ENCODE measurements at regions not wholly inside any gene's neighbourhood (a gene's known extent, or its start where the extent isn't known, plus 50 kb on each side); places are given as distances from the start of the nearest gene placed in this dataset.
"Not testable (repeated sequence)": the region's sequence is repeated elsewhere in the genome, so short reads cannot be mapped to it uniquely, and the experiment has no call there.

- DNase-seq: peak; percentile 11
These were observed 103.3 kb downstream of the TMEM144 start for GRCh38 chr4:158313566-158313965.

- DNase-seq: peak; percentile 96
These were observed 104.6 kb downstream of the TMEM144 start for GRCh38 chr4:158314756-158315487.

- peak; percentile 81 for DNase-seq
These were observed 105.4 kb downstream of the TMEM144 start for GRCh38 chr4:158315706-158316105.

GRCh38 chr4:158316264-158316663, 106.0 kb downstream of the TMEM144 start:
- peak; percentile 25 for DNase-seq

DNA sequence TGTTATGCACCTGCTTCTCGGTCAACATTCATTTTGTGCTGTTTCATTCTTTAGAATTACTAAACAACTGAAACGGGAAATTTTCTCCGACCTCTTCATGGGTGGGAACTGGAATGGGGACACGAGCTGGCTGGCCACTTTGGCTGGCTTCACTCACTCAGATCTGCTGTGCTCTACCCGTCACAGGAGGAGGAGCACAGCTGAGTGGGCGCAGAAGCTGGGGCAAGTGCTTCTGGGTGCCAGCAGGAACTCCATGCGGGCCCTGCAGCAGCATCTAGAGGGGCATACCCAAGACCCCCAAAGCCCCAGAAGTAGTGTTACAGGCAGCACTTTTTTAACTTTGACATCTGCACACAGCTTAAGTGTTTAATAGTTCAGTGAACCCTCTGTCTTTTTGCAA, 109.6 kb downstream of the TMEM144 start:
- no peak for DNase-seq

DNA sequence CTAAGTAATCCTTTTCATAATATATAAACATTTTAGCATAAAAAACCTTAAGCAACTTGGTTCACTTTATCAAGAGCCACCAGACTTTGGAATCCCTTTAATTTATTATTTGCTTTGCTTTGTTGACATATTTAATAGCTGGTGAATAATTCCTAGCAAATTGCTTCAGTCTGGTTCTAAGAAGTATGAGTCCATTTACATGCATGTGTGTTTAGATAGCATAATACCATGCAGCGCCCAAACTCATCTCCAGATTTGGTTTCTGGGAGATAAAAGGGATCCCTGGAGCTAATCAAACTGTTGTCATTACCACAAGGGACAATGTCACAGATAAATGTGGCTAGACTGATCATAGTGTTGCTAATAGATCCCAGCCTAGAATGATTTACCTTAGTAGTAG, 111.8 kb downstream of the TMEM144 start:
- DNase-seq: no peak

- no peak for DNase-seq
These were observed 117.2 kb downstream of the TMEM144 start for GRCh38 chr4:158327525-158327924.

- DNase-seq: no peak
These were observed 121.6 kb downstream of the TMEM144 start for GRCh38 chr4:158331863-158332262.

- DNase-seq: no peak
These were observed 123.5 kb downstream of the TMEM144 start for GRCh38 chr4:158333820-158334219.

GRCh38 chr4:158341896-158342295, 131.6 kb downstream of the TMEM144 start:
- no peak for DNase-seq

DNA sequence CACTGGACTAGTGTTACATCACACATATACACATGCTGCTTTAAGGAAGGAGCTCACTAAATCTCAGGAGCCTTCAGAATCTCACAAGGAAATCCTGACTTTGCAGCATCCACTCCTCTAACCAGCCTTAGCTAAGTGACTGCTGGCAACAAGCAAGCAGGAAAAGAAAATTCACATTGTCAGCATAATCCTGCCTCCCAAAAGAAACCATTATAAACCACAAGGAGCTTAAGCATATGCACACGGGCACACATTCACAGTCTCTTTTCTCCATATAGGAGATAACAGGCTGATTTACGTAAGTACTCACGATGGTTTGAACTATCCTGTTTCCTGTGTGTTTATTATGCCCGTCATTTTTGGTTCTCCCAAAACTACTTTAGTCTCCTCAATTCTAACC, 136.3 kb downstream of the TMEM144 start:
- DNase-seq: peak; percentile 14

DNA sequence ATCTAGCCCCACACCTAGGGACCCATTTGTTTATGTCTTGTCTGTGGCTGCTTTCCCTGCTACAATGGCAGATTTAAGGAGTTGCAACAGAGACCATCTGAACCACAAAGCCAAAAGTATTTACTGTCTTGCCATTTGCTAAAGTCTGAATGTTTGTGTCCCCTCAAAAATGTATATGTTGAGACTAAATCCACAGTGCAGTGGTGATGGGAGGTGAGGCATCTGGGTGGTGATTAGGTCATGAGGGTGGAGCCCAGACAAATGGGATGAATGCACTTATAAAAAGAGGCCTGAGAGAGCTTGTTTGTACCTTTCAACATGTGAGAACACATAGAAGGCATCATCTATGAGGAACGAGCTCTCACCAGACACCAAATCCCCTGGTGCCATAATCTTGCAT, 137.3 kb downstream of the TMEM144 start:
- peak; percentile 67 for DNase-seq

DNA sequence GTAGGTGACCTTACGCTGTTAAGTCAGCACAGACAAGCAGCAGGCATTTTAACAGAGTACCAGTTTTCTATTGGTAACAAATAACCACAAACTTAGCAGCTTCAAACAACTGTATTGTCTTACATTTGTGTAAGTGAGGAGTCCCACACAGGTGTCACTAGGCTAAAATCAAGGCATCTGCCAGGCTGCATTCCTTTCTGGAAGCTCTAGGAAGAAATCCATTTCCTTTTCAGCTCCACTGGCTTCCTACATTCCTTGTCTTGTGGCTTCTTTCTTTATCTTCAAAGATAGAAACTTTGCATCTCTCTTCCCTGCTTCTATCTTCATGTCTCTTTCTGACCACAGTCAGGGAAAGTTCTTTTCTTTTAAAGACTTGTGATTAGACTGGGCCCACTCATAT, 139.9 kb downstream of the TMEM144 start:
- DNase-seq: no peak

DNA sequence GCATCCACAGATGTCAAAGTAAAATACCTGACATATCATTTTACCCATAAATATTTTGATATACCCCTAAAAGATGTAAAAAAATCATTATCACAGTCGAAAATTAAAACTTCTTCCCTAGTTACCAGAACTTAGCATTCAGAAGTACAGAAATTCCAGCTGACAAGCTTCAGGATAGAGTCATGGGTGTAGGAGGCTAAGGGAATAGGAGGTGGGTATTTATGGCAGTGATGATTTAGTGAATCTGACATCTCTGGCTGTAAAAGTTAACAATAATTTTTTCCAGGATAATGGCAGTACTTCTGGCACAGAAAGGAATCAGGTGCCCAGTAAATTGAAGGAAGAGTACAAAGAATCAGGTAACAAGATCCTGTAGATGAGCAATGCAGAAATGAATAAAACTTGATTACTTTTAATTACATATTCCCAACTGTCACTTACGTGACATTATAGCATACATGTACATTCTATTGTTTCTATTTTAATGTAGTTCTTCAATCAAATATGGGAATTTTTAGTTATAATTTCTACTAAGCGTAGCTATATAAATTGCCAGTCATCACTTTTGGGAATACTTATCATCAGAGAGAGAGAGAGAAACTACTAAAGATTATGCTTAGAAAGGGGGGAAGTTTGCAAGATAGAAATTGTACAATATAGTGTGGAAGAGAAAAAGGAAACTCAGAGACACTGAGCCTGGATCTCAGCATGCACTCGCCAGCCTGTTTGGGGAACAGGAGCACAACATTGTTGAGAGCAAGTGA, 143.4 kb downstream of the TMEM144 start:
- no peak for DNase-seq

- peak; percentile 28 for DNase-seq
These were observed 146.0 kb downstream of the TMEM144 start for GRCh38 chr4:158356301-158356700.

DNA sequence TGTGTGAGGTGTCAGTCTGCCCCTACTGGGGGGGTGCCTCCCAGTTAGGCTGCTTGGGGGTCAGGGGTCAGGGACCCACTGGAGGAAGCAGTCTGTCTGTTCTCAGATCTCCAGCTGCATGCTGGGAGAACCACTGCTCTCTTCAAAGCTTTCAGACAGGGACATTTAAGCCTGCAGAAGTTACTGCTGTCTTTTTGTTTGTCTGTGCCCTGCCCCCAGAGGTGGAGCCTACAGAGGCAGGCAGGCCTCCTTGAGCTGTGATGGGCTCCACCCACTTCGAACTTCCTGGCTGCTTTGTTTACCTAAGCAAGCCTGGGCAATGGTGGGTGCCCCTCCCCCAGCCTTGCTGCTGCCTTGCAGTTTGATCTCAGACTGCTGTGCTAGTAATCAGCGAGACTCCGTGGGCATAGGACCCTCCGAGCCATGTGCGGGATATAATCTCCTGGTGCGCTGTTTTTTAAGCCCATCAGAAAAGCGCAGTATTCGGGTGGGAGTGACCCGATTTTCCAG, 153.7 kb upstream of the RXFP1 start:
- DNase-seq: not testable (repeated sequence)

- peak; percentile 38 for DNase-seq
These were observed 150.5 kb upstream of the RXFP1 start for GRCh38 chr4:158371158-158371557.

GRCh38 chr4:158374318-158374717, 147.4 kb upstream of the RXFP1 start:
- no peak for DNase-seq

- no peak for DNase-seq
These were observed 145.4 kb upstream of the RXFP1 start for GRCh38 chr4:158376106-158376840.

GRCh38 chr4:158384414-158384813, 137.3 kb upstream of the RXFP1 start:
- no peak for DNase-seq

- DNase-seq: no peak
These were observed 126.3 kb upstream of the RXFP1 start for GRCh38 chr4:158395343-158395742.

- no peak for DNase-seq
These were observed 125.8 kb upstream of the RXFP1 start for GRCh38 chr4:158395889-158396288.

DNA sequence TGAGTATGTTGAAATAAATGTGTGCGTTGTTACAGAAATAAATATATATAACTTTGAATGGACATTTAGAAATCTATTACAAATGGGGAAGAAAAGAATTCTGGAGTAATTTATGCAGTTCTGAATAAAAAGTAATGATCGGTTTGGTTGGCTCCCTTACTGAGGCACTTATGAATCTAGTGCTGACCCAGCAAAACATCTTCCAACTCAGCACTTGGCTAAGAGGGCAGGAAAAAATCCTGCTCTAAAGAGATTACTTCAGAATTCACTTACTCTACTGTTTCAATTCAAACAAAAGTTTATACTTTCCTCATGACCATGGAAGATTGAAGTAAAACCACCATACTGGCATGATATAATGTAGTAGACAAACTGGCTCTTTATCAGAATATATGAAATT, 123.9 kb upstream of the RXFP1 start:
- no peak for DNase-seq

Data from fibroblast of upper back skin (primary cell).